HCT116 (cell line): ENCODE measurements at regions not wholly inside any gene's neighbourhood (a gene's known extent, or its start where the extent isn't known, plus 50 kb on each side); places are given as distances from the start of the nearest gene placed in this dataset.

Experiments used
- ATAC-seq: fragments of 200-7000 bp; cut with Tn5 transposase; 2 replicates; pipeline ENCODE4 v1.9.1; 2020; ENCODE audit warnings: mild to moderate bottlenecking, moderate library complexity
- BruUV-seq: library from RNA; stranded (reverse); fragments of 400-500 nt; replicated peaks from 2 replicates; lab custom pipeline; 2021; lab: Mats Ljungman, UMichigan
- CTCF ChIA-PET: fragments of 300-600 bp; sonication (Branson Sonifier 250); formaldehyde crosslinking; loops from one replicate; lab custom pipeline; 2021; ENCODE audit warnings: antibody characterized with exemption; lab: Charles Lee
- POLR2A ChIA-PET: fragments of 300-600, 350-600 bp; sonication (Branson Sonifier 250); formaldehyde crosslinking; loops from one replicate; lab custom pipeline; 2021; ENCODE audit warnings: antibody characterized with exemption; lab: Charles Lee
- RAD21 ChIA-PET, 2 experiments: fragments of 300-600 bp; sonication (Branson Sonifier 250); formaldehyde crosslinking; loops; one replicate each; lab custom pipeline; 2023; ENCODE audit warnings: low total read pairs in 2 of 2; ENCODE audit not compliant: uncharacterized antibody in 2 of 2, unreplicated experiment in 2 of 2, low non-redundant PET in 1 of 2; lab: Charles Lee
- DNase-seq: peaks from one replicate; pipeline ENCODE4 v3.0.0-alpha.2; 2010; ENCODE audit warnings: low read depth, low spot score
- H2AFZ ChIP-seq: fragments of 200-600 bp; shearing (Covaris generic), sonication (generic); 2 replicates; pipeline ENCODE4 v1.6.1; 2017; ENCODE audit warnings: low read depth, mixed run types, mixed read lengths, antibody characterized with exemption, low read length; ENCODE audit not compliant: poor library complexity, severe bottlenecking
- H3K27ac ChIP-seq: 2 replicates; pipeline ENCODE4 v1.5.1; 2012; ENCODE audit warnings: low read depth, low read length
- H3K27me3 ChIP-seq: fragments of 200-600 bp; sonication (generic); 2 replicates; pipeline ENCODE4 v1.6.1; 2016; ENCODE audit warnings: mixed run types, low read length, mixed read lengths; ENCODE audit not compliant: insufficient read depth
- H3K36me3 ChIP-seq, 2 experiments: fragments of 200-500 bp in 1 of 2; fragments of 200-600 bp in 1 of 2; sonication (Bioruptor generic) in 1 of 2; sonication (generic) in 1 of 2; 2 replicates each; pipeline versions ENCODE4 v1.5.1 to v1.6.1; 2014 to 2016; ENCODE audit warnings: low read length in 2 of 2, inconsistent platforms in 1 of 2, mixed read lengths in 1 of 2, mixed run types in 1 of 2; ENCODE audit not compliant: insufficient read depth in 2 of 2, control insufficient read depth in 1 of 2
- H3K4me1 ChIP-seq, 2 experiments: fragments of 200-600 bp in 1 of 2; sonication (generic) in 1 of 2; 2 replicates each; pipeline versions ENCODE4 v1.5.1 to v1.6.1; 2012 to 2017; ENCODE audit warnings: low read length in 2 of 2, inconsistent platforms in 1 of 2, mild to moderate bottlenecking in 1 of 2, mixed read lengths in 1 of 2, mixed run types in 1 of 2, moderate library complexity in 1 of 2; ENCODE audit not compliant: insufficient read depth in 2 of 2, control insufficient read depth in 1 of 2
- H3K4me2 ChIP-seq: fragments of 200-600 bp; sonication (generic); 2 replicates; pipeline ENCODE4 v1.6.1; 2017; ENCODE audit warnings: mixed run types, low read length, mixed read lengths
- H3K4me3 ChIP-seq, 2 experiments: fragments of 200-600 bp in 1 of 2; sonication (generic) in 1 of 2; replicated peaks in 1 of 2; 2 replicates each; pipeline ENCODE4 v1.5.1; 2011 to 2016; ENCODE audit warnings: low read length in 2 of 2, control low read depth in 1 of 2, low read depth in 1 of 2, mild to moderate bottlenecking in 1 of 2, mixed read lengths in 1 of 2, mixed run types in 1 of 2
- H3K79me2 ChIP-seq: fragments of 200-600 bp; sonication (generic); 2 replicates; pipeline ENCODE4 v1.6.1; 2017; ENCODE audit warnings: mild to moderate bottlenecking, mixed run types, low read length, moderate library complexity, mixed read lengths; ENCODE audit not compliant: insufficient read depth
- H3K9ac ChIP-seq: fragments of 200-600 bp; sonication (generic); 2 replicates; pipeline ENCODE4 v1.6.1; 2016; ENCODE audit warnings: low read length, mixed read lengths
- H3K9me2 ChIP-seq: fragments of 200-600 bp; sonication (generic), shearing (Covaris generic); 2 replicates; pipeline ENCODE4 v1.6.1; 2017; ENCODE audit warnings: mixed run types, mild to moderate bottlenecking, moderate library complexity; ENCODE audit not compliant: insufficient read depth
- H3K9me3 ChIP-seq, 2 experiments: fragments of 200-500 bp in 1 of 2; fragments of 200-600 bp in 1 of 2; sonication (Bioruptor generic) in 1 of 2; sonication (generic) in 1 of 2; 2 replicates each; pipeline ENCODE4 v1.6.1; 2014 to 2017; ENCODE audit warnings: low read length in 2 of 2, mixed read lengths in 2 of 2, inconsistent platforms in 1 of 2, low read depth in 1 of 2, mild to moderate bottlenecking in 1 of 2, mixed run types in 1 of 2, moderate library complexity in 1 of 2; ENCODE audit not compliant: control insufficient read depth in 1 of 2, insufficient read depth in 1 of 2
- H4K20me1 ChIP-seq: fragments of 200-600 bp; sonication (generic), shearing (Covaris generic); 2 replicates; pipeline ENCODE4 v1.6.1; 2017; ENCODE audit warnings: mixed run types, mild to moderate bottlenecking, moderate library complexity; ENCODE audit not compliant: insufficient read depth
- CTCF ChIP-seq, 3 experiments: fragments of 200-600 bp in 1 of 3; sonication (generic) in 1 of 3; IDR thresholded peaks in 2 of 3; conservative IDR thresholded peaks in 1 of 3; 2 replicates each; pipeline ENCODE4 v1.5.1; 2012 to 2017; ENCODE audit warnings: low read depth in 2 of 3, low read length in 2 of 3, antibody characterized with exemption in 1 of 3, borderline replicate concordance in 1 of 3, control low read depth in 1 of 3, mild to moderate bottlenecking in 1 of 3, mixed read lengths in 1 of 3, mixed run types in 1 of 3, moderate library complexity in 1 of 3; ENCODE audit not compliant: insufficient read depth in 1 of 3
- EGR1 ChIP-seq: IDR thresholded peaks from 2 replicates; pipeline ENCODE4 v1.6.1; 2012; ENCODE audit warnings: low read depth
- ELF1 ChIP-seq: IDR thresholded peaks from 2 replicates; pipeline ENCODE4 v1.6.1; 2012; ENCODE audit warnings: low read depth, borderline replicate concordance
- EZH2 ChIP-seq: fragments of 200-600 bp; sonication (generic); IDR thresholded peaks from 2 replicates; pipeline ENCODE4 v1.6.1; 2017; ENCODE audit warnings: antibody characterized with exemption, mixed run types
- EZH2phosphoT487 ChIP-seq: fragments of 200-600 bp; IDR thresholded peaks from 2 replicates; pipeline ENCODE4 v1.6.1; 2018; ENCODE audit warnings: antibody characterized with exemption, borderline replicate concordance
- JUND ChIP-seq: IDR thresholded peaks from 2 replicates; pipeline ENCODE4 v1.6.1; 2012
- MAX ChIP-seq: IDR thresholded peaks from 2 replicates; pipeline ENCODE4 v1.6.1; 2012
- POLR2AphosphoS5 ChIP-seq: IDR thresholded peaks from 2 replicates; pipeline ENCODE4 v1.6.1; 2011; ENCODE audit warnings: mild to moderate bottlenecking, low read depth, low read length, moderate library complexity
- SIN3A ChIP-seq: IDR thresholded peaks from 2 replicates; pipeline ENCODE4 v1.6.1; 2012; ENCODE audit warnings: low read depth
- YY1 ChIP-seq: IDR thresholded peaks from 2 replicates; pipeline ENCODE4 v1.6.1; 2011; ENCODE audit warnings: low read length, low read depth, moderate library complexity, mild to moderate bottlenecking; ENCODE audit not compliant: insufficient replicate concordance; ENCODE audit errors: extremely low read depth
- intact Hi-C: fragments of 100-400 bp; cut with micrococcal nuclease; formaldehyde crosslinking; loops from 2 replicates; pipeline ENCODE4 v1.10.0; 2022

GRCh38 chr10:1809139-1809741, 71.9 kb upstream of the ADARB2 start:
- H2AFZ ChIP-seq, result no peak overlapping the region
- BruUV-seq, result no TSS peak
- no peak overlapping the region for H3K9ac ChIP-seq
- no peaks in the 10 kb centered on the region for H4K20me1 ChIP-seq
- H3K9me2 ChIP-seq, result no peaks in the 10 kb centered on the region
- H3K9me3 ChIP-seq, result peaks cover 5 to 9% of the 10 kb centered on the region in 2 experiments; a peak in 2 of 4 replicates
- intact Hi-C loops, result no loop called here
- no peaks in the 10 kb centered on the region for H3K79me2 ChIP-seq
- ATAC-seq (no peak), DNase-seq (no peak)
- H3K27ac ChIP-seq, result no peak overlapping the region
- H3K36me3 ChIP-seq, result no peaks in the 10 kb centered on the region
- ChIA-PET RAD21 (no interaction called here), CTCF (no interaction called here), POLR2A (no interaction called here)
- H3K4me2 ChIP-seq, result no peak overlapping the region
- no peaks in the 10 kb centered on the region for H3K27me3 ChIP-seq
- TF ChIP-seq EZH2 (no peak), POLR2AphosphoS5 (no peak), MAX (no peak), YY1 (no peak), ELF1 (no peak), SIN3A (no peak), CTCF (IDR thresholded peaks at IDR 0.05 in 2 of 3, conservative IDR thresholded peaks at IDR 0.05 in 1 of 3; ENCODE audit: borderline replicate concordance in 1 of 3, insufficient read depth in 1 of 3, low read depth in 2 of 3, low read length in 2 of 3) (no peak), EZH2phosphoT487 (no peak), EGR1 (no peak), JUND (no peak)
- no peaks in the 10 kb centered on the region for H3K4me1 ChIP-seq
- H3K4me3 ChIP-seq, result no peak overlapping the region
